ENCODE measurements at regions not wholly inside any gene's neighbourhood (a gene's known extent, or its start where the extent isn't known, plus 50 kb on each side); places are given as distances from the start of the nearest gene placed in this dataset.

GRCh38 chr5:54897001-54897400, 88.4 kb downstream of the ESM1 start:
- no peak overlapping the region for H3K4me2 ChIP-seq (ENCODE audit: control insufficient read depth, extremely low read depth, insufficient read depth, low read depth, low read length)

GRCh38 chr5:54895816-54896341, 89.5 kb downstream of the ESM1 start:
- Histone ChIP-seq H2AFZ (ENCODE audit: control insufficient read depth, low read length) (no peak overlapping the region), H3K4me3 (ENCODE audit: control insufficient read depth in 2 of 3, extremely low read depth in 1 of 3, insufficient read depth in 2 of 3, low read depth in 1 of 3, low read length in 3 of 3) (no peak overlapping the region), H3K4me1 (ENCODE audit: control insufficient read depth, extremely low read depth, insufficient read depth, low read length) (no peaks in the 10 kb centered on the region), H3K4me2 (ENCODE audit: control insufficient read depth, extremely low read depth, insufficient read depth, low read depth, low read length) (no peak overlapping the region), H3K9me3 (ENCODE audit: control insufficient read depth, low read depth, low read length) (no peaks in the 10 kb centered on the region), H3K36me3 (ENCODE audit: control insufficient read depth in 2 of 2, extremely low read depth in 1 of 2, insufficient read depth in 2 of 2, low read length in 2 of 2) (no peaks in the 10 kb centered on the region), H3K9me1 (ENCODE audit: control insufficient read depth, extremely low read depth, insufficient read depth, low read length) (no peaks in the 10 kb centered on the region), H3K27me3 (ENCODE audit: control insufficient read depth, extremely low read depth, insufficient read depth, low read length) (peaks cover 10% of the 10 kb centered on the region), H3K79me2 (ENCODE audit: control insufficient read depth, insufficient read depth, low read length) (no peaks in the 10 kb centered on the region), H3K9ac (ENCODE audit: control insufficient read depth, extremely low read depth, insufficient read depth, low read length) (no peak overlapping the region), H4K20me1 (ENCODE audit: control insufficient read depth, extremely low read depth, insufficient read depth, low read length) (no peaks in the 10 kb centered on the region), H3K27ac (ENCODE audit: control insufficient read depth, insufficient read depth, low read length) (no peak overlapping the region)
- TF ChIP-seq EZH2 (IDR thresholded peaks at IDR 0.05; ENCODE audit: low read length): no peak
- peak; percentile 58 to 76 (median 60) for TF ChIP-seq CTCF (optimal IDR thresholded peaks at IDR 0.05 in 1 of 3, IDR thresholded peaks at IDR 0.05 in 1 of 3, conservative IDR thresholded peaks at IDR 0.05 in 1 of 3; ENCODE audit: extremely low read depth in 1 of 3, insufficient read depth in 2 of 3, low read length in 3 of 3)
- DNase-seq (ENCODE audit: low read depth, low spot score) (no peak), FAIRE-seq (peak; percentile 26)
- dilution Hi-C loops (cut with MboI; ENCODE audit: extremely low pct_ligation_motif_present, low sequenced_read_pairs): no loop called here

More at GRCh38 chr5:54897001-54897400, 88.4 kb downstream of the ESM1 start:
- Histone ChIP-seq H3K36me3 (ENCODE audit: control insufficient read depth in 2 of 2, extremely low read depth in 1 of 2, insufficient read depth in 2 of 2, low read length in 2 of 2) (no peaks in the 10 kb centered on the region), H4K20me1 (ENCODE audit: control insufficient read depth, extremely low read depth, insufficient read depth, low read length) (no peaks in the 10 kb centered on the region), H3K79me2 (ENCODE audit: control insufficient read depth, insufficient read depth, low read length) (no peaks in the 10 kb centered on the region), H2AFZ (ENCODE audit: control insufficient read depth, low read length) (no peak overlapping the region), H3K27me3 (ENCODE audit: control insufficient read depth, extremely low read depth, insufficient read depth, low read length) (peaks cover 15% of the 10 kb centered on the region), H3K9me3 (ENCODE audit: control insufficient read depth, low read depth, low read length) (no peaks in the 10 kb centered on the region), H3K4me3 (ENCODE audit: control insufficient read depth in 2 of 3, extremely low read depth in 1 of 3, insufficient read depth in 2 of 3, low read depth in 1 of 3, low read length in 3 of 3) (no peak overlapping the region), H3K27ac (ENCODE audit: control insufficient read depth, insufficient read depth, low read length) (no peak overlapping the region), H3K9me1 (ENCODE audit: control insufficient read depth, extremely low read depth, insufficient read depth, low read length) (no peaks in the 10 kb centered on the region), H3K4me1 (ENCODE audit: control insufficient read depth, extremely low read depth, insufficient read depth, low read length) (no peaks in the 10 kb centered on the region), H3K9ac (ENCODE audit: control insufficient read depth, extremely low read depth, insufficient read depth, low read length) (no peak overlapping the region)
- DNase-seq (ENCODE audit: low read depth, low spot score) (no peak), FAIRE-seq (no peak)
- dilution Hi-C loops (cut with MboI; ENCODE audit: extremely low pct_ligation_motif_present, low sequenced_read_pairs): no loop called here
- TF ChIP-seq EZH2 (IDR thresholded peaks at IDR 0.05; ENCODE audit: low read length): no peak
- no peak for TF ChIP-seq CTCF (optimal IDR thresholded peaks at IDR 0.05 in 1 of 3, IDR thresholded peaks at IDR 0.05 in 1 of 3, conservative IDR thresholded peaks at IDR 0.05 in 1 of 3; ENCODE audit: extremely low read depth in 1 of 3, insufficient read depth in 2 of 3, low read length in 3 of 3)

All from keratinocyte (primary cell).